ENCODE measurements at regions not wholly inside any gene's neighbourhood (a gene's known extent, or its start where the extent isn't known, plus 50 kb on each side); places are given as distances from the start of the nearest gene placed in this dataset.

DNA sequence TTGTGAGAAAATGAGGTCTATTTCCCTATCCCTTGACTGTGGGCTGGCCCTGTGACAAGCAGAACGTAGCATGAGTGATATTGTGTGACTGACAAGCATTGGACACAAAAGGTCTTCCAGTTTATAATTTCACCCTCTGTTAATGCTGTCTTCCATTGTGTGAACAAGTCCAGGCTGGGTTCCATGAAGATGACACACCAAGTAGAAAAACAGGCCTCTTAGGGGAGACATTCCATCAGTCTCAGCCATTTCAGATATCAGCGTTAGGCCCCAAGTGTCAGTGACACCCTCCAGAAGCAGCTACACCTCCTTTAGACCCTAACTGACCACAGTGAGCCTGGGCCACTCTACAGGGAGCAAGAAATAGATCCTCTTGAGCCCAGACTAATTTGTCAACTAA lies 511.3 kb downstream of the FBXO15 start:
- Mint-ChIP-seq H3K4me1 (0 out of 4 replicates have a peak, but pooled peaks cover 0 to 3% of the 10 kb centered on the region in 2 experiments), H3K9me3 (no peaks in the 10 kb centered on the region), H3K36me3 (ENCODE audit: insufficient read depth in 1 of 3, low read depth in 3 of 3) (no peaks in the 10 kb centered on the region), H3K27ac (no peak overlapping the region), H3K4me3 (no peak overlapping the region), H3K27me3 (ENCODE audit: low read depth) (no peaks in the 10 kb centered on the region)
- H3K4me2 ChIP-seq (ENCODE audit: insufficient read depth, insufficient read length, low read length), result no peak overlapping the region
- H3K79me1 ChIP-seq (ENCODE audit: insufficient read depth, low read depth, low read length, poor library complexity, severe bottlenecking), result no peaks in the 10 kb centered on the region
- no CpG with 5 or more reads among the region's 2 CpGs for whole genome bisulfite sequencing (ENCODE audit: extremely low coverage, insufficient read length, low lambda C conversion rate)
- H3T11ph ChIP-seq (ENCODE audit: low read length), result no peak overlapping the region
- no peak overlapping the region for H4K8ac ChIP-seq (replicated peaks; ENCODE audit: insufficient read length, low read depth, low read length)
- no peak overlapping the region for H2AFZ ChIP-seq (ENCODE audit: low read length)
- no peak overlapping the region for H3K18ac ChIP-seq (ENCODE audit: insufficient read length, low read depth, low read length)
- no peaks in the 10 kb centered on the region for H4K20me1 ChIP-seq (ENCODE audit: control insufficient read depth, insufficient read depth, insufficient read length)
- H3K23ac ChIP-seq (ENCODE audit: insufficient read length, low read depth, low read length), result no peak overlapping the region
- no peak overlapping the region for H2BK120ac ChIP-seq (ENCODE audit: low read depth, low read length, poor library complexity, severe bottlenecking)
- no peak overlapping the region for H3K4ac ChIP-seq (ENCODE audit: low read depth, low read length)
- H3K4me1 ChIP-seq (ENCODE audit: insufficient read depth, low read length), result no peaks in the 10 kb centered on the region
- H3K9me3 ChIP-seq (ENCODE audit: control insufficient read depth, low read depth, low read length), result no peaks in the 10 kb centered on the region
- no peak overlapping the region for H3K27ac ChIP-seq (ENCODE audit: insufficient read length, low read depth, low read length)
- H2AK5ac ChIP-seq (ENCODE audit: insufficient read length, low read length), result no peak overlapping the region
- no peaks in the 10 kb centered on the region for H3K79me2 ChIP-seq (ENCODE audit: insufficient read depth, low read length)
- DNase-seq, result no peak
- no peak overlapping the region for H3K56ac ChIP-seq (ENCODE audit: insufficient read length, low read depth, low read length)
- no peak overlapping the region for H4K91ac ChIP-seq (ENCODE audit: insufficient read length, low read depth, low read length)
- H4K5ac ChIP-seq (ENCODE audit: insufficient read length, low read depth, low read length), result no peak overlapping the region
- H2BK12ac ChIP-seq (ENCODE audit: insufficient read length, low read depth, low read length), result no peak overlapping the region
- H3K23me2 ChIP-seq (ENCODE audit: insufficient read length, low read depth, low read length, poor library complexity, severe bottlenecking), result peaks cover 2% of the 10 kb centered on the region
- no peak overlapping the region for H2BK15ac ChIP-seq (ENCODE audit: low read depth, low read length)
- H3K27me3 ChIP-seq (ENCODE audit: insufficient read depth, low read length), result no peaks in the 10 kb centered on the region
- TF ChIP-seq, protein P1, sequence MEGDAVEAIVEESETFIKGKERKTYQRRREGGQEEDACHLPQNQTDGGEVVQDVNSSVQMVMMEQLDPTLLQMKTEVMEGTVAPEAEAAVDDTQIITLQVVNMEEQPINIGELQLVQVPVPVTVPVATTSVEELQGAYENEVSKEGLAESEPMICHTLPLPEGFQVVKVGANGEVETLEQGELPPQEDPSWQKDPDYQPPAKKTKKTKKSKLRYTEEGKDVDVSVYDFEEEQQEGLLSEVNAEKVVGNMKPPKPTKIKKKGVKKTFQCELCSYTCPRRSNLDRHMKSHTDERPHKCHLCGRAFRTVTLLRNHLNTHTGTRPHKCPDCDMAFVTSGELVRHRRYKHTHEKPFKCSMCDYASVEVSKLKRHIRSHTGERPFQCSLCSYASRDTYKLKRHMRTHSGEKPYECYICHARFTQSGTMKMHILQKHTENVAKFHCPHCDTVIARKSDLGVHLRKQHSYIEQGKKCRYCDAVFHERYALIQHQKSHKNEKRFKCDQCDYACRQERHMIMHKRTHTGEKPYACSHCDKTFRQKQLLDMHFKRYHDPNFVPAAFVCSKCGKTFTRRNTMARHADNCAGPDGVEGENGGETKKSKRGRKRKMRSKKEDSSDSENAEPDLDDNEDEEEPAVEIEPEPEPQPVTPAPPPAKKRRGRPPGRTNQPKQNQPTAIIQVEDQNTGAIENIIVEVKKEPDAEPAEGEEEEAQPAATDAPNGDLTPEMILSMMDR (conservative IDR thresholded peaks at IDR 0.05), result no peak
- H3K9ac ChIP-seq (ENCODE audit: extremely low read depth, insufficient read length, low read length), result no peak overlapping the region
- H2BK5ac ChIP-seq (ENCODE audit: insufficient read length, low read length), result no peak overlapping the region
- H2BK20ac ChIP-seq (ENCODE audit: low read depth, low read length, poor library complexity, severe bottlenecking), result no peak overlapping the region
- no peak overlapping the region for H3K14ac ChIP-seq (ENCODE audit: insufficient read depth, low read length)

All from H9 (cell line).